ENCODE measurements at regions not wholly inside any gene's neighbourhood (a gene's known extent, or its start where the extent isn't known, plus 50 kb on each side); places are given as distances from the start of the nearest gene placed in this dataset.

DNA sequence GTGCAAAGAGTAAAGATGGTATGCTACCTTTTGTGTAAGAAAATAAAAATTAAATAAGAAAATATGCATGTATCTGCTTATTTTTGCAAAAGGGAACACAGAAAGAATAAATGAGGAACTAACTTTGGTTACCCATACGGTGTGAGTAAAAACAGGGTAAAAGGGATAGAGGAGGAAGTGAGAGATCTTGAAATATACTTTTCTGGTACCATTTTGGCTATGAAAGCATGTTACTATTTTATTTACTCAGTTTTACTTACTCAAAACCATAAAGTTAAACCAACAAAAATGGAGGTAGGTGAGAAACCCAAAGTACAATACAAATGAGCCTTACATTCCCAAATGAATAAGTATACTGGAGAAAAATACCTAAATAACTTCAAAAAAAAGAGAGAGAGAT, 122.0 kb upstream of the EGLN3 start:
- TF ChIP-seq, protein P1, sequence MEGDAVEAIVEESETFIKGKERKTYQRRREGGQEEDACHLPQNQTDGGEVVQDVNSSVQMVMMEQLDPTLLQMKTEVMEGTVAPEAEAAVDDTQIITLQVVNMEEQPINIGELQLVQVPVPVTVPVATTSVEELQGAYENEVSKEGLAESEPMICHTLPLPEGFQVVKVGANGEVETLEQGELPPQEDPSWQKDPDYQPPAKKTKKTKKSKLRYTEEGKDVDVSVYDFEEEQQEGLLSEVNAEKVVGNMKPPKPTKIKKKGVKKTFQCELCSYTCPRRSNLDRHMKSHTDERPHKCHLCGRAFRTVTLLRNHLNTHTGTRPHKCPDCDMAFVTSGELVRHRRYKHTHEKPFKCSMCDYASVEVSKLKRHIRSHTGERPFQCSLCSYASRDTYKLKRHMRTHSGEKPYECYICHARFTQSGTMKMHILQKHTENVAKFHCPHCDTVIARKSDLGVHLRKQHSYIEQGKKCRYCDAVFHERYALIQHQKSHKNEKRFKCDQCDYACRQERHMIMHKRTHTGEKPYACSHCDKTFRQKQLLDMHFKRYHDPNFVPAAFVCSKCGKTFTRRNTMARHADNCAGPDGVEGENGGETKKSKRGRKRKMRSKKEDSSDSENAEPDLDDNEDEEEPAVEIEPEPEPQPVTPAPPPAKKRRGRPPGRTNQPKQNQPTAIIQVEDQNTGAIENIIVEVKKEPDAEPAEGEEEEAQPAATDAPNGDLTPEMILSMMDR (IDR thresholded peaks at IDR 0.05) = no peak
- TF ChIP-seq POLR2A (IDR thresholded peaks at IDR 0.05) = no peak

All from right lobe of liver (tissue), 4 donors.